ENCODE measurements at regions not wholly inside any gene's neighbourhood (a gene's known extent, or its start where the extent isn't known, plus 50 kb on each side); places are given as distances from the start of the nearest gene placed in this dataset.
"Not testable (repeated sequence)": the region's sequence is repeated elsewhere in the genome, so short reads cannot be mapped to it uniquely, and the experiment has no call there.

- TF ChIP-seq POLR2A (IDR thresholded peaks at IDR 0.05) (no peak), CTCF (IDR thresholded peaks at IDR 0.05 in 8 of 11, conservative IDR thresholded peaks at IDR 0.05 in 3 of 11) (no peak), POLR2AphosphoS5 (IDR thresholded peaks at IDR 0.05) (no peak)
- H3K4me1 ChIP-seq, result peaks cover 0 to 12% (median 0%) of the 10 kb centered on the region in 6 donors
- no peaks in the 10 kb centered on the region for H3K36me3 ChIP-seq
- intact Hi-C loops (cut with DNase I; ENCODE audit: low total_unique reads), result no loop called here
- 71 to 83% (median 76%) methylated on average over 1 of the region's 1 CpG for WGBS, 5 donors
- no peaks in the 10 kb centered on the region for H3K27me3 ChIP-seq (replicated peaks in 1 of 7)
- no peaks in the 10 kb centered on the region for H3K9me3 ChIP-seq
- H3K4me3 ChIP-seq, result no peak overlapping the region
- peak overlapping the region in 1 of 8 donors; percentile 4 for H3K27ac ChIP-seq
- no peak for DNase-seq
These were observed 104.7 kb downstream of the GPR85 start for GRCh38 chr7:112981966-112982365.

- 70 to 90% (median 83%) methylated on average over 2 to 3 of the region's 3 CpGs for WGBS, 5 donors
- H3K36me3 ChIP-seq; intact Hi-C loops (cut with DNase I; ENCODE audit: low total_unique reads); H3K27me3 ChIP-seq (replicated peaks in 1 of 7); H3K9me3 ChIP-seq; DNase-seq; H3K27ac ChIP-seq; H3K4me3 ChIP-seq: not testable (repeated sequence)
- H3K4me1 ChIP-seq, result peaks cover 0 to 12% (median 0%) of the 10 kb centered on the region in 6 donors
These were observed 107.6 kb downstream of the GPR85 start for GRCh38 chr7:112979055-112979454.

- intact Hi-C loops (cut with DNase I; ENCODE audit: low total_unique reads); H3K27me3 ChIP-seq (replicated peaks in 1 of 7); H3K4me1 ChIP-seq; DNase-seq; H3K4me3 ChIP-seq; H3K27ac ChIP-seq; H3K36me3 ChIP-seq; H3K9me3 ChIP-seq: not testable (repeated sequence)
- WGBS, 5 donors, result 57 to 80% (median 69%) methylated on average over 2 to 6 of the region's 8 CpGs
These were observed 109.2 kb downstream of the GPR85 start for GRCh38 chr7:112977244-112977955.

- DNase-seq, result no peak
- no peak for TF ChIP-seq CTCF (IDR thresholded peaks at IDR 0.05 in 8 of 11, conservative IDR thresholded peaks at IDR 0.05 in 3 of 11)
- TF ChIP-seq POLR2A (IDR thresholded peaks at IDR 0.05), result no peak
- no peak for TF ChIP-seq POLR2AphosphoS5 (IDR thresholded peaks at IDR 0.05)
These were observed 115.9 kb downstream of the GPR85 start for GRCh38 chr7:112970771-112971170.

GRCh38 chr7:112969946-112970345 lies 116.7 kb downstream of the GPR85 start:
- no peak for TF ChIP-seq POLR2AphosphoS5 (IDR thresholded peaks at IDR 0.05)
- no peak for TF ChIP-seq POLR2A (IDR thresholded peaks at IDR 0.05)
- TF ChIP-seq CTCF (IDR thresholded peaks at IDR 0.05 in 8 of 11, conservative IDR thresholded peaks at IDR 0.05 in 3 of 11), result no peak
- WGBS, 5 donors, result 88 to 98% (median 92%) methylated on average over 1 of the region's 1 CpG
- no peak overlapping the region for H3K4me3 ChIP-seq
- H3K9me3 ChIP-seq, result no peaks in the 10 kb centered on the region
- H3K36me3 ChIP-seq, result no peaks in the 10 kb centered on the region
- H3K27me3 ChIP-seq (replicated peaks in 1 of 7), result no peaks in the 10 kb centered on the region
- H3K27ac ChIP-seq, result no peak overlapping the region
- H3K4me1 ChIP-seq, result no peaks in the 10 kb centered on the region
- intact Hi-C loops (cut with DNase I; ENCODE audit: low total_unique reads), result no loop called here
- DNase-seq, result no peak

More at GRCh38 chr7:112970771-112971170, 115.9 kb downstream of the GPR85 start:
- Histone ChIP-seq H3K4me3 (no peak overlapping the region), H3K27me3 (replicated peaks in 1 of 7) (no peaks in the 10 kb centered on the region), H3K9me3 (no peaks in the 10 kb centered on the region), H3K27ac (no peak overlapping the region), H3K4me1 (no peaks in the 10 kb centered on the region), H3K36me3 (no peaks in the 10 kb centered on the region)
- intact Hi-C loops (cut with DNase I; ENCODE audit: low total_unique reads), result no loop called here

Measured in spleen (tissue), 11 donors.